ENCODE measurements at regions not wholly inside any gene's neighbourhood (a gene's known extent, or its start where the extent isn't known, plus 50 kb on each side); places are given as distances from the start of the nearest gene placed in this dataset.
"Not testable (repeated sequence)": the region's sequence is repeated elsewhere in the genome, so short reads cannot be mapped to it uniquely, and the experiment has no call there.

DNA sequence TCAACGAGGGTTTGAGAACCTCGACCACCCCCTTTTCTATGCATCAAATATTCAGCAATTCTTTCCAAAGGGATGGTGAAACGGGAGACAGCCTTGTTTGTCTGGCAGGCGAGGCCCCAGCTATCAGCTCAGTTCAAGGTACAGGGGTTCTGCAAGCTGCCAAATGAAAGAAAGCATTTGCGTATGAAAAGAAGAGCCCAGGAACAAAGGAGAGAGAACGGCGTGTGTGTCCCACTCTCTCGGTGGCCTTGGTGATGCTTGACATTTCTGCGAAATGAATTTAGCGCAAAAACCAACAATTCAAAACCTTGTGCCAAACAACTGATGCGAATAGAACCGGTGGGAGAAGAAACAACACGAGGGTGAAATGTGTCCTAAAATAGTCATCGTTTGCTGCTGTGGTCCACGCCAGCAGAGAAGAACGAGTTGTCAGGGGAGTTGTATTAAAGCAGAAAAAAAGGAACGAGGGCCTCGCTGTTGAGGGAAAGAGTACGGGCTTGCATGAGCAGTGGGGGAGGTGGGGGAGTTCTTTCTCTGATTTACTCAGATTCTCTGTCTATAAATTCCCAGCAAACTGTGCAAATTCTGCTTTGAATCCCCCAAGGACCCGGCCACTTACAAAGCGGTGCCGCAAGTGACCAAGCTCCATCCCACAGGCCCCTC, 97.7 kb downstream of the TMEM130 start:
- DNase-seq (ENCODE audit: low read depth in 2 of 2), result no peak

DNA sequence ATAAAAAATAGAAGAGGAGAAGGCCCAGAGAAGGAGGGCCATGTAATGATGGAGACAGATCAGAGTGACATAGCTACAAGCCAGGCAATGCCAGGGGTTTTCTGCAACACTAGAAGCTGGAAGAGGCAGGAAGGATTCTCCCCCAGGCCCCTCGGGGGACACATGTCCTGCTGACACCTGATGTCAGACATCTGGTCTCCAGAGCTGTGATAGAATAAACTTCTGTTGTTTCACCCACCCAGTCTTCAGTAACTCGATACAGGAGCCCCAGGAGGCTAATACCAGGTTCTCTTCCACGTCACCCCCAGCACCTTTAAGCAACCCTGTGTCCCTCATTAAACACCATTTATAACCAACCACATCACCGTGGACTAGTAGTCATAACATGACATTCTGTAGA, 94.9 kb downstream of the TMEM130 start:
- DNase-seq (ENCODE audit: low read depth in 2 of 2), result no peak

- no peak for DNase-seq (ENCODE audit: low read depth in 2 of 2)
Observed at GRCh38 chr7:98777051-98777450, 92.8 kb downstream of the TMEM130 start.

DNA sequence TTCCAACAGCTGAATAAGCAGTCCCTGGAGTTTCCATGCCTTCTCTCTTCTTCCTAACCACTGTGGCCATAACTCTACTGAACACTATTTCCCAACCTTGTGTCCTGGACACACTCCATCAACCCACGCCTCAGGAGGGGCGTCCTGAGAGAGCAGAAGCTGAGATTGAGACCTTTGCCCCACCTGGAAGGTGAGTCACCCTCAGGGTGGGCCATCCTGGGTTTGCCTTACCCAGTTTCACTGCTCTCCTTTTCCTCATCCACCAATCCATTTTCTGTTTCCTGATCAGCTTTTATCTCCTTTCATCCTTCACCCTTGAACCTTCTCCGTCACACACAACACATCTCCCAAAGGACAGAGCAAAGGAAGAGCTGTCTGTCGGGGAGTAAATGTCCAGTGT, 91.4 kb downstream of the TMEM130 start:
- no peak for DNase-seq (ENCODE audit: low read depth in 2 of 2)

GRCh38 chr7:98779800-98780587, 89.8 kb downstream of the TMEM130 start:
- no peak for DNase-seq (ENCODE audit: low read depth in 2 of 2)

- no peak for DNase-seq (ENCODE audit: low read depth in 2 of 2)
Observed at GRCh38 chr7:98784216-98784785, 85.5 kb downstream of the TMEM130 start.

GRCh38 chr7:98785929-98786571, 83.8 kb downstream of the TMEM130 start:
- DNase-seq (ENCODE audit: low read depth in 2 of 2), result no peak

- no peak for DNase-seq (ENCODE audit: low read depth in 2 of 2)
Observed at GRCh38 chr7:98788966-98789365, 80.8 kb downstream of the TMEM130 start.

DNA sequence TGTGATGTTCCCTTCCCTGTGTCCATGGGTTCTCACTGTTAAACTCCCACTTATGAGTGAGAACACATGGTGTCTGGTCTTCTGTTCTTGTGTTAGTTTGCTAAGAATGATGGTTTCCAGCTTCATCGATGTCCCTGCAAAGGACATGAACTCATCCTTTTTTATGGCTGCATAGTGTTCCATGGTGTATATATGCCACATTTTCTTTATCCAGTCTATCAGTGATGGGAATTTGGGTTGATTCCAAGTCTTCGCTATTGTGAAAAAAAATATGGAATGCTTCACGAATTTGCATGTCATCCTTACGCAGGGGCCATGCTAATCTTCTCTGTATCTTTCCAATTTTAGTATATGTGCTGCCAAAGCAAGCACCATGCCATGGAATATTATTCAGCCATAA, 75.4 kb downstream of the TMEM130 start:
- not testable (repeated sequence) for DNase-seq (ENCODE audit: low read depth in 2 of 2)

DNA sequence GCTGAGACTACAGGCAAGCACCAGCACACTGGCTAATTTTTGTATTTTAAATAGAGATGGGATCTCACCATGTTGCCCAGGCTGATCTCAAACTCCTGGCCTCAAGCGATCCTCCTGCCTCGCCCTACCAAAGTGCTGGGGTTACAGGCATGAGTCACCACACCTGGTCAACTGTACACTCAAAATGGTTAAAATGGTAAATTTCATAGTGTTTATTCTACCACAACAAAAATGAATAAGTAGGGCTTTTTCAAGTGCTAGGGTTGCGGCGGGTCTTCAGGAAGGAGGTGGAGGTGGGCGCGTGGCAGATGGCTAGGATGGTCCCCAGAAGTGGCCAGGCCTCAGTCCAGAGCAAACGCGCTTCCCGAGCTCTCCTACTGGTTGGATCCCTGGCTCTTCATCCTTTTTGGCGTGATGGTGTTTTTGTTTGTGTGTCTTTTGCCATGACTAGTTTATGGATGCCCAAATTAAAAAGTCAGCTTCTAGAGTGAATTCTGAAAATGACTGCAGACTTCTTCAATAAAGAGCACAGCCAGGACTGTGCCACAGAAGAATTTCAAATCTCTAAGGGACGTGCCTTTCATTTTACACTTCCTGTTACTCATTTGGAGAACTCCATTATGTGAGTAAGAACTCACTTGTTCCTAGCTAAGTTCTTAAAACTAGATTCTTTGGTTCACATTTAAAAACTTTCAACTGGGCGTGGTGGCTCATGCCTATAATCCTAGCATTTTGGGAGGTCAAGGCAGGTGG, 73.9 kb downstream of the TMEM130 start:
- DNase-seq (ENCODE audit: low read depth in 2 of 2), result no peak

Data from stimulated activated CD8-positive, alpha-beta memory T cell treated with anti-CD3 and anti-CD28 coated beads, Interleukin-7, amount 100 ng/mL, for 4 hours (primary cell).